SK-N-SH (cell line): ENCODE measurements at regions not wholly inside any gene's neighbourhood (a gene's known extent, or its start where the extent isn't known, plus 50 kb on each side); places are given as distances from the start of the nearest gene placed in this dataset.
"Not testable (repeated sequence)": the region's sequence is repeated elsewhere in the genome, so short reads cannot be mapped to it uniquely, and the experiment has no call there.

ENCODE experiments used
- CTCF ChIA-PET: fragments of 300-600, 350-600 bp; formaldehyde crosslinking; extraction: SDS; loops from one replicate; lab custom pipeline; 2021; lab: Yijun Ruan, JAX
- POLR2A ChIA-PET: fragments of 350-600 bp; sonication (Branson Sonifier 250); formaldehyde crosslinking; extraction: SDS; loops from one replicate; lab custom pipeline; 2020; ENCODE audit warnings: antibody characterized with exemption, inconsistent platforms; lab: Yijun Ruan, JAX
- DNase-seq: peaks from one replicate; pipeline ENCODE4 v3.0.0; 2012
- H2AFZ ChIP-seq: fragments of 200-600 bp; sonication (generic); 2 replicates; pipeline ENCODE4 v1.8.1; 2016; ENCODE audit warnings: antibody characterized with exemption, mild to moderate bottlenecking, low read depth
- H3F3A ChIP-seq: fragments of 200-600 bp; sonication (generic); replicated peaks from 2 replicates; pipeline ENCODE3; 2016; ENCODE audit warnings: antibody characterized with exemption, mild to moderate bottlenecking; ENCODE audit not compliant: insufficient read depth
- H3K27ac ChIP-seq, 2 experiments: fragments of 200-500 bp in 1 of 2; fragments of 200-600 bp in 1 of 2; sonication (Bioruptor generic) in 1 of 2; sonication (generic), shearing (Covaris generic) in 1 of 2; 2 replicates each; pipeline versions ENCODE4 v1.5.1 to v1.6.1; 2014 to 2016; ENCODE audit warnings: low read depth in 2 of 2, inconsistent platforms in 1 of 2, low read length in 1 of 2, mild to moderate bottlenecking in 1 of 2, mixed read lengths in 1 of 2
- H3K27me3 ChIP-seq: fragments of 200-600 bp; sonication (generic), shearing (Covaris generic); 2 replicates; pipeline ENCODE4 v1.6.1; 2016; ENCODE audit warnings: mixed run types; ENCODE audit not compliant: insufficient read depth
- H3K36me3 ChIP-seq, 2 experiments: fragments of 200-500 bp in 1 of 2; fragments of 200-600 bp in 1 of 2; sonication (Bioruptor generic) in 1 of 2; sonication (generic) in 1 of 2; replicated peaks in 1 of 2; 2 replicates each; pipeline versions ENCODE3 to v1.5.1; 2014 to 2016; ENCODE audit warnings: low read length in 1 of 2, mild to moderate bottlenecking in 1 of 2; ENCODE audit not compliant: insufficient read depth in 2 of 2, control insufficient read depth in 1 of 2
- H3K4me1 ChIP-seq, 2 experiments: fragments of 200-500 bp in 1 of 2; fragments of 200-600 bp in 1 of 2; sonication (Bioruptor generic) in 1 of 2; sonication (generic), shearing (Covaris generic) in 1 of 2; 2 replicates each; pipeline versions ENCODE4 v1.5.1 to v1.6.1; 2014 to 2016; ENCODE audit warnings: low read depth in 1 of 2, low read length in 1 of 2, mixed run types in 1 of 2; ENCODE audit not compliant: insufficient read depth in 2 of 2, control insufficient read depth in 1 of 2
- H3K4me2 ChIP-seq: fragments of 200-600 bp; sonication (generic), shearing (Covaris generic); 2 replicates; pipeline ENCODE4 v1.6.1; 2017; ENCODE audit warnings: mixed run types
- H3K4me3 ChIP-seq, 2 experiments: fragments of 200-500 bp in 1 of 2; fragments of 200-600 bp in 1 of 2; sonication (Bioruptor generic) in 1 of 2; sonication (generic), shearing (Covaris generic) in 1 of 2; 2 replicates each; pipeline versions ENCODE4 v1.5.1 to v1.8.1; 2014 to 2016; ENCODE audit warnings: low read depth in 2 of 2, inconsistent platforms in 1 of 2, low read length in 1 of 2, mild to moderate bottlenecking in 1 of 2, mixed read lengths in 1 of 2, moderate library complexity in 1 of 2
- H3K79me2 ChIP-seq: fragments of 200-600 bp; sonication (generic); 2 replicates; pipeline ENCODE4 v1.8.1; 2017; ENCODE audit warnings: mild to moderate bottlenecking; ENCODE audit not compliant: insufficient read depth
- H3K9ac ChIP-seq: fragments of 200-600 bp; sonication (generic); 2 replicates; pipeline ENCODE4 v1.6.1; 2017; ENCODE audit warnings: mixed run types
- H3K9me2 ChIP-seq: fragments of 200-600 bp; sonication (generic); 2 replicates; pipeline ENCODE4 v1.6.1; 2017; ENCODE audit warnings: mixed run types
- H3K9me3 ChIP-seq: fragments of 200-600 bp; sonication (generic); 2 replicates; pipeline ENCODE4 v1.6.1; 2017; ENCODE audit warnings: mixed run types, mild to moderate bottlenecking, moderate library complexity
- H4K20me1 ChIP-seq: fragments of 200-600 bp; sonication (generic); 2 replicates; pipeline ENCODE4 v1.6.1; 2017; ENCODE audit warnings: mild to moderate bottlenecking, mixed run types; ENCODE audit not compliant: insufficient read depth
- EP300 ChIP-seq, 2 experiments: IDR thresholded peaks; 2 replicates each; pipeline versions ENCODE4 v1.4.0 to v1.6.1; 2012; ENCODE audit warnings: borderline replicate concordance in 1 of 2, low read depth in 1 of 2, low read length in 1 of 2
- FOSL2 ChIP-seq: IDR thresholded peaks from 2 replicates; pipeline ENCODE4 v1.4.0; 2012; ENCODE audit warnings: low read depth, mild to moderate bottlenecking, moderate library complexity, borderline replicate concordance
- FOXM1 ChIP-seq: IDR thresholded peaks from 2 replicates; pipeline ENCODE4 v1.4.0; 2012; ENCODE audit warnings: low read depth, mild to moderate bottlenecking
- MXI1 ChIP-seq: IDR thresholded peaks from 2 replicates; pipeline ENCODE4 v1.6.1; 2012; ENCODE audit warnings: mild to moderate bottlenecking, low read depth, low read length, improper control_type of control experiment
- POLR2AphosphoS5 ChIP-seq: IDR thresholded peaks from 2 replicates; pipeline ENCODE4 v1.6.1; 2012; ENCODE audit warnings: low read depth, low read length
- TAF1 ChIP-seq: IDR thresholded peaks from 2 replicates; pipeline ENCODE4 v1.6.1; 2012; ENCODE audit warnings: low read depth, mild to moderate bottlenecking, low read length, moderate library complexity, borderline replicate concordance
- WGBS: methylation state at CpG from one replicate; pipeline ENCODE4 v1.1.6; 2017; ENCODE audit warnings: low lambda C conversion rate; 5-methylcytosine and 5-hydroxymethylcytosine counted together
- TF ChIP-seq, protein P1 (sequence below): IDR thresholded peaks from 2 replicates; pipeline ENCODE4 v1.4.0; 2012; ENCODE audit warnings: low read depth

DNA sequence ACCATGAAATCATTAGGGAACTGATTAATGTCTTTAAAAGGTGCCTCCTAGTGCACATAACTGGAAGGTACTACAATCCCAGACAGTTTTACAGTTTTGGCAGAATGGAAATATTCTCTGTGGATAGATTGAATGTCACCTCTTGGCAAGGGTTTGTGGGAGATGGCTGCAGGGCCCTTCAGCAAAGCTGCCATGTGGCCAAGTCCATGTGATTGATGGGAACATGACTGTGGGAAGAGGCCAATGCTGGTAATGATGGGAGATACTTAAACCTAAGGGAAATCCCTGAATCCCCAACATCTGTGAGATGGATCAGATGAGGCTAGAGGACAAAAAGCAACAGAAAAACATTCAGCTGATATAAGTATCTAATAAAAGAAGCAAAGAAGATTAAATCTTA, 493.7 kb downstream of the MAGEE1 start:
- CTCF ChIA-PET: no interaction called here
- Histone ChIP-seq H3K4me1 (no peaks in the 10 kb centered on the region), H4K20me1 (no peaks in the 10 kb centered on the region)

DNA sequence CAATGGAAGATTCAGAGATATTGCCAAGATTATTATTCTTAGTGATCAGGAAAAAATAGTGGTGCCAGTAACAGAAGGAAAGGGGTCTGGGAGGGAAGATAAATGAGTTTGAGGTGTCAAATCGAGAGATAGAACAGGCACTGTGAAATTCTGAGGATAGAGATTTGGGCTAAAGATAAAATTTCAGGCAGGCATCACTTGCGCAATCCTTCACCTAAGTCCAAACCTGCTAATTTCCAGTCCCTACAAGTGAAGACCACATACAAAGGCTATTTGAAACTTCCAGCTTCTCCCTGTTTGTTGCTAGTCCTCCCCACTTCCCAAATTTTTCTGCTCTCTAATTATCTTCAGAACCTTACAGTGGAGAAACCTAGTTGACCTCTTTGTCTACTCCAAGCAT, 494.6 kb downstream of the MAGEE1 start:
- Histone ChIP-seq H3K9me2 (no peaks in the 10 kb centered on the region), H3K4me1 (no peaks in the 10 kb centered on the region), H3K36me3 (no peaks in the 10 kb centered on the region), H3K79me2 (no peaks in the 10 kb centered on the region), H4K20me1 (no peaks in the 10 kb centered on the region), H2AFZ (no peak overlapping the region), H3K4me3 (no peak overlapping the region), H3F3A (no peaks in the 10 kb centered on the region), H3K27me3 (no peaks in the 10 kb centered on the region), H3K9me3 (no peaks in the 10 kb centered on the region)
- CTCF ChIA-PET: no interaction called here
- TF ChIP-seq TAF1: no peak
- TF ChIP-seq FOSL2: no peak
- TF ChIP-seq, protein P1, sequence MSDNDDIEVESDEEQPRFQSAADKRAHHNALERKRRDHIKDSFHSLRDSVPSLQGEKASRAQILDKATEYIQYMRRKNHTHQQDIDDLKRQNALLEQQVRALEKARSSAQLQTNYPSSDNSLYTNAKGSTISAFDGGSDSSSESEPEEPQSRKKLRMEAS: no peak
- TF ChIP-seq MXI1: no peak
- TF ChIP-seq FOXM1: no peak
- TF ChIP-seq, all 33 proteins: peak for 0
- H3K27ac ChIP-seq: no peak overlapping the region
- no peak overlapping the region for H3K4me2 ChIP-seq
- WGBS: 5% methylated on average over 2 of the region's 2 CpGs
- DNase-seq: no peak
- no peak overlapping the region for H3K9ac ChIP-seq
- POLR2A ChIA-PET: no interaction called here

More for the DNA sequence above, 493.7 kb downstream of the MAGEE1 start:
- no peaks in the 10 kb centered on the region for H3K27me3 ChIP-seq
- H3K79me2 ChIP-seq: no peaks in the 10 kb centered on the region
- TF ChIP-seq EP300 (IDR thresholded peaks at IDR 0.05; ENCODE audit: borderline replicate concordance in 1 of 2, low read depth in 1 of 2, low read length in 1 of 2) (no peak), FOSL2 (no peak), POLR2AphosphoS5 (no peak)
- no peaks in the 10 kb centered on the region for H3K9me2 ChIP-seq
- POLR2A ChIA-PET: no interaction called here
- DNase-seq: no peak
- H3F3A ChIP-seq: no peaks in the 10 kb centered on the region
- no peak overlapping the region for H3K4me2 ChIP-seq
- H2AFZ ChIP-seq: no peak overlapping the region
- H3K36me3 ChIP-seq: no peaks in the 10 kb centered on the region
- no peaks in the 10 kb centered on the region for H3K9me3 ChIP-seq
- no peak overlapping the region for H3K27ac ChIP-seq
- H3K9ac ChIP-seq: no peak overlapping the region
- no peak overlapping the region for H3K4me3 ChIP-seq

DNA sequence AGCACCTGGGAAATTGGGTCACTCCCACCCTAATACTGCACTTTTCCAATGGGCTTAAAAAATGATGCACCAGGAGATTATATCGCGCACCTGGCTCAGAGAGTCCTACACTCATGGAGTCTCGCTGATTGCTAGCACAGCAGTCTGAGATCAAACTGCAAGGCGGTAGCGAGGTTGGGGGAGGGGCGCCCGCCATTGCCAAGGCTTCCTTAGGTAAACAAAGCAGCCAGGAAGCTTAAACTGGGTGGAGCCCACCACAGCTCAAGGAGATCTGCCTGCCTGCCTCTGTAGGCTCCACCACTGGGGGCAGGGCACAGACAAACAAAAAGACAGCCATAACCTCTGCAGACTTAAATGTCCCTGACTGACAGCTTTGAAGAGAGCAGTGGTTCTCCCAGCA, 497.1 kb downstream of the MAGEE1 start:
- H3K9ac ChIP-seq, CTCF ChIA-PET: not testable (repeated sequence)

More for the DNA sequence above, 497.1 kb downstream of the MAGEE1 start:
- H3K4me1 ChIP-seq, POLR2A ChIA-PET, H2AFZ ChIP-seq, H3F3A ChIP-seq, H3K27ac ChIP-seq, H3K79me2 ChIP-seq, H3K9me2 ChIP-seq, H3K27me3 ChIP-seq, H3K4me2 ChIP-seq, H3K4me3 ChIP-seq, DNase-seq, H3K36me3 ChIP-seq, H3K9me3 ChIP-seq, H4K20me1 ChIP-seq: not testable (repeated sequence)
- WGBS: 31% methylated on average over 5 of the region's 7 CpGs
